Loucy (cell line): ENCODE measurements at regions not wholly inside any gene's neighbourhood (a gene's known extent, or its start where the extent isn't known, plus 50 kb on each side); places are given as distances from the start of the nearest gene placed in this dataset.

Experiments
- H2AFZ ChIP-seq: fragments of 200-600 bp; sonication (generic); 2 replicates; pipeline ENCODE4 v1.6.0; 2016; ENCODE audit warnings: antibody characterized with exemption, mild to moderate bottlenecking, low read length, moderate library complexity
- H3F3A ChIP-seq: fragments of 200-600 bp; 2 replicates; pipeline ENCODE4 v1.6.0; 2016; ENCODE audit warnings: antibody characterized with exemption, low read depth, mild to moderate bottlenecking
- H3K27me3 ChIP-seq: fragments of 200-600 bp; sonication (generic); 2 replicates; pipeline ENCODE4 v1.6.1; 2014; ENCODE audit warnings: low read length, mild to moderate bottlenecking; ENCODE audit not compliant: insufficient read depth, poor library complexity, severe bottlenecking
- H3K36me3 ChIP-seq: fragments of 200-600 bp; sonication (generic); 2 replicates; pipeline ENCODE4 v1.6.1; 2016; ENCODE audit warnings: low read length; ENCODE audit not compliant: insufficient read depth
- H3K4me1 ChIP-seq: fragments of 200-600 bp; sonication (generic); 2 replicates; pipeline ENCODE4 v1.5.1; 2014; ENCODE audit warnings: low read length, mild to moderate bottlenecking; ENCODE audit not compliant: insufficient read depth, poor library complexity, severe bottlenecking
- H3K4me2 ChIP-seq: fragments of 200-600 bp; sonication (generic); 2 replicates; pipeline ENCODE4 v1.6.0; 2014; ENCODE audit warnings: antibody characterized with exemption, low read length, low read depth, mild to moderate bottlenecking; ENCODE audit not compliant: poor library complexity, severe bottlenecking
- H3K4me3 ChIP-seq: fragments of 200-600 bp; sonication (generic); 2 replicates; pipeline ENCODE4 v1.5.1; 2014; ENCODE audit warnings: low read length, mild to moderate bottlenecking, mixed read lengths; ENCODE audit not compliant: poor library complexity, severe bottlenecking
- H3K79me2 ChIP-seq: fragments of 200-600 bp; sonication (generic); 2 replicates; pipeline ENCODE4 v1.6.1; 2014; ENCODE audit warnings: low read length; ENCODE audit not compliant: insufficient read depth
- H3K9ac ChIP-seq: fragments of 200-600 bp; sonication (generic); 2 replicates; pipeline ENCODE4 v1.6.0; 2014; ENCODE audit warnings: mild to moderate bottlenecking, low read depth, low read length, moderate library complexity; ENCODE audit not compliant: poor library complexity, severe bottlenecking
- H3K9me2 ChIP-seq: fragments of 200-600 bp; sonication (generic); replicated peaks from 2 replicates; pipeline ENCODE4 v1.6.1; 2016; ENCODE audit warnings: low read depth, low read length, mixed read lengths
- H3K9me3 ChIP-seq: fragments of 200-600 bp; sonication (generic); 2 replicates; pipeline ENCODE4 v1.6.1; 2014; ENCODE audit warnings: mild to moderate bottlenecking, antibody characterized with exemption, low read length, low read depth; ENCODE audit not compliant: insufficient read depth
- H4K20me1 ChIP-seq: fragments of 200-600 bp; sonication (generic); 2 replicates; pipeline ENCODE4 v1.6.0; 2014; ENCODE audit warnings: antibody characterized with exemption, low read length, mild to moderate bottlenecking; ENCODE audit not compliant: insufficient read depth, poor library complexity, severe bottlenecking
- EZH2phosphoT487 ChIP-seq: fragments of 200-600 bp; IDR thresholded peaks from 2 replicates; pipeline ENCODE4 v1.6.1; 2018; ENCODE audit warnings: antibody characterized with exemption, mild to moderate bottlenecking, moderate library complexity, borderline replicate concordance
- TF ChIP-seq, protein P1 (sequence below): fragments of 200-600 bp; sonication (generic); conservative IDR thresholded peaks from 2 replicates; pipeline ENCODE4 v1.5.1; 2014; ENCODE audit warnings: mild to moderate bottlenecking, antibody characterized with exemption, low read length

GRCh38 chr22:19638282-19639015 lies 75.9 kb upstream of the SEPTIN5 start:
- Histone ChIP-seq H3K4me3 (no peak overlapping the region), H3K4me1 (peaks cover 2% of the 10 kb centered on the region), H3K4me2 (no peak overlapping the region)

DNA sequence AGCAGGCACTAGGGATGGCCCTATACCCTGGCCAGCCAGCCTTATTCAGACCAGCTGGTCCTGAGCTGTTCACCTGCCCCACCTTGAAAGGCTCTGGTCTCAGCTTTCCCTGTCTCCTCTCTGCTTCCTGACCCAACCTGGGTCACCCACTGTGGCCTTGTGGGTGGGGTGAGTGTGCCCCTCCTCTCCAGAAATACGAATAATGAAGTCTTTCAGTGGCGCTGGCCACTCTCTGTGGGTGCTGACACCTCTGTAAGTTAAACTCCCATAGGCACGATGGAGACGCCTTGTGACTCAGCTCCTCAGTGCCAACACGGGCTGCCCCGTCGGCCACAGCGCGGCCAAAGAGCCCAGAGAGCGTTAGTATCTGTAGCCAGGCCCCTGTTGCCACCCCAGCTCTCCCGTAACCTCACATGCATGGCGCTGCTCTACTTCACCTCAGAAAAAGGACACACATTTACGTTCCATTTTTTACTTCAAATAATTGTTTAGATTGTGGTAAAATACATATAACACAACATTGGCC lies 74.6 kb upstream of the SEPTIN5 start:
- no peak overlapping the region for H3K9ac ChIP-seq

More at GRCh38 chr22:19638282-19639015, 75.9 kb upstream of the SEPTIN5 start:
- H3K9ac ChIP-seq, result no peak overlapping the region
- no peaks in the 10 kb centered on the region for H4K20me1 ChIP-seq
- H3F3A ChIP-seq, result no peaks in the 10 kb centered on the region
- no peak for TF ChIP-seq EZH2phosphoT487
- TF ChIP-seq, protein P1, sequence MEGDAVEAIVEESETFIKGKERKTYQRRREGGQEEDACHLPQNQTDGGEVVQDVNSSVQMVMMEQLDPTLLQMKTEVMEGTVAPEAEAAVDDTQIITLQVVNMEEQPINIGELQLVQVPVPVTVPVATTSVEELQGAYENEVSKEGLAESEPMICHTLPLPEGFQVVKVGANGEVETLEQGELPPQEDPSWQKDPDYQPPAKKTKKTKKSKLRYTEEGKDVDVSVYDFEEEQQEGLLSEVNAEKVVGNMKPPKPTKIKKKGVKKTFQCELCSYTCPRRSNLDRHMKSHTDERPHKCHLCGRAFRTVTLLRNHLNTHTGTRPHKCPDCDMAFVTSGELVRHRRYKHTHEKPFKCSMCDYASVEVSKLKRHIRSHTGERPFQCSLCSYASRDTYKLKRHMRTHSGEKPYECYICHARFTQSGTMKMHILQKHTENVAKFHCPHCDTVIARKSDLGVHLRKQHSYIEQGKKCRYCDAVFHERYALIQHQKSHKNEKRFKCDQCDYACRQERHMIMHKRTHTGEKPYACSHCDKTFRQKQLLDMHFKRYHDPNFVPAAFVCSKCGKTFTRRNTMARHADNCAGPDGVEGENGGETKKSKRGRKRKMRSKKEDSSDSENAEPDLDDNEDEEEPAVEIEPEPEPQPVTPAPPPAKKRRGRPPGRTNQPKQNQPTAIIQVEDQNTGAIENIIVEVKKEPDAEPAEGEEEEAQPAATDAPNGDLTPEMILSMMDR, result no peak
- no peaks in the 10 kb centered on the region for H3K79me2 ChIP-seq
- no peaks in the 10 kb centered on the region for H3K27me3 ChIP-seq
- no peak overlapping the region for H2AFZ ChIP-seq
- H3K9me3 ChIP-seq, result no peaks in the 10 kb centered on the region
- H3K9me2 ChIP-seq, result no peaks in the 10 kb centered on the region
- H3K36me3 ChIP-seq, result no peaks in the 10 kb centered on the region

GRCh38 chr22:19640306-19640705 lies 74.0 kb upstream of the SEPTIN5 start:
- Histone ChIP-seq H4K20me1 (no peaks in the 10 kb centered on the region), H3K4me1 (peaks cover 20% of the 10 kb centered on the region), H3F3A (no peaks in the 10 kb centered on the region), H3K4me2 (no peak overlapping the region), H3K36me3 (no peaks in the 10 kb centered on the region), H3K9me2 (no peaks in the 10 kb centered on the region), H2AFZ (no peak overlapping the region), H3K79me2 (no peaks in the 10 kb centered on the region), H3K27me3 (no peaks in the 10 kb centered on the region), H3K4me3 (no peak overlapping the region), H3K9me3 (no peaks in the 10 kb centered on the region), H3K9ac (no peak overlapping the region)
- TF ChIP-seq, protein P1, result no peak
- no peak for TF ChIP-seq EZH2phosphoT487

More for the DNA sequence above, 74.6 kb upstream of the SEPTIN5 start:
- Histone ChIP-seq H3K36me3 (no peaks in the 10 kb centered on the region), H3K9me3 (no peaks in the 10 kb centered on the region), H3K4me3 (no peak overlapping the region), H3K27me3 (no peaks in the 10 kb centered on the region), H3K4me2 (no peak overlapping the region), H3K4me1 (peaks cover 14% of the 10 kb centered on the region), H3K9me2 (no peaks in the 10 kb centered on the region), H3F3A (no peaks in the 10 kb centered on the region), H3K79me2 (no peaks in the 10 kb centered on the region), H2AFZ (no peak overlapping the region), H4K20me1 (no peaks in the 10 kb centered on the region)
- TF ChIP-seq, protein P1, result no peak
- no peak for TF ChIP-seq EZH2phosphoT487
